ENCODE measurements at regions not wholly inside any gene's neighbourhood (a gene's known extent, or its start where the extent isn't known, plus 50 kb on each side); places are given as distances from the start of the nearest gene placed in this dataset.
A peak's percentile ranks its signal among the peaks of the same experiment; 100 is the strongest.

GRCh38 chr12:124458992-124459851, 108.2 kb downstream of the NCOR2 start:
- no peak for DNase-seq (ENCODE audit: low read depth in 2 of 2)

GRCh38 chr12:124458220-124458991, 109.0 kb downstream of the NCOR2 start:
- no peak for DNase-seq (ENCODE audit: low read depth in 2 of 2)

DNA sequence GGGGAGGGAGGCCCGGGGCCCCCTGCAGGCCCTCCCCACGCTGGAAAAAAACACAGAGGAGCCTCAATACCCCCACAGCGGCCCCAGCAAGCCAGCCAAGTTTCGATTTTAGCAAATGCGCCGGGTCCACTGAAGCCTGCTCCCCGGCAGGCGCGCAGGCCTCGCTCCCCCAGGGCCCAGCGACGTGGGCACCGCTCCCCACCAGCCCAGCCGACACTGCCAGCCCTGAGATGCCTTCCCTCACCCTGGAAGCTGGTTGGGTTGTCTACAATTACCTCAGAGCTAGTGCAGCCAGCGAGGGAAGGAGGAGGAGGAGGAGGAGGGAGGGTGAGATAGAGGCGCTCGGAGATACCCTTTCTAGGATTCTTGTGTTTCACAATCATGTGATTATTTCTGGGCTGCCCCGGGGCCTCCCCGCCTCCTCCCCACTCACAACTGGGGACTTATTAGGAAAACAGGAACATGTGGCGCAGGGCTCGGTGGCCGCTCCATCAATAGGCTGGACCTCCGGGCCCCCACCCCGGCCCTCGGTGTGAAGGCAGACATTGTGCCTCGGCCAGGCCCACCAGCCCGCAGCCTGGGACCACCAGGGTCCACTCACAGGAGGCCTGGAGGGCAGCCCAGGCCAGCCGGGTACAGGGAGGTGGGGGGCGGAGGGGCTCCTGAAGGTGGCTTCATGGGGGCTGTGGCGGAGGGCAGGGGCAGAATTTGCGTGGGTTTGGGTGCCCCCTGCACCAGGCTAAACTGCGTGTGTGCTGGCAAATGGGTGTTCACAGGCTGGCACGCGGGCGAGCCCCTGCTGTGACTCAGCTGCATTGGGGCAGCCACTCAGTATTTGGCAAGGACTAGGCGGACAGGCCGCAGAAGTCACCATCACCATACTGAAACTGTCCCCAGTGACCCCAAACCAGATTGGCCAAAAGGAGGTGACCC, 109.9 kb downstream of the NCOR2 start:
- DNase-seq (ENCODE audit: low read depth in 2 of 2): peak; percentile 38 to 58

GRCh38 chr12:124456652-124457152, 110.7 kb downstream of the NCOR2 start:
- DNase-seq (ENCODE audit: low read depth in 2 of 2): peak; percentile 40 to 41

DNA sequence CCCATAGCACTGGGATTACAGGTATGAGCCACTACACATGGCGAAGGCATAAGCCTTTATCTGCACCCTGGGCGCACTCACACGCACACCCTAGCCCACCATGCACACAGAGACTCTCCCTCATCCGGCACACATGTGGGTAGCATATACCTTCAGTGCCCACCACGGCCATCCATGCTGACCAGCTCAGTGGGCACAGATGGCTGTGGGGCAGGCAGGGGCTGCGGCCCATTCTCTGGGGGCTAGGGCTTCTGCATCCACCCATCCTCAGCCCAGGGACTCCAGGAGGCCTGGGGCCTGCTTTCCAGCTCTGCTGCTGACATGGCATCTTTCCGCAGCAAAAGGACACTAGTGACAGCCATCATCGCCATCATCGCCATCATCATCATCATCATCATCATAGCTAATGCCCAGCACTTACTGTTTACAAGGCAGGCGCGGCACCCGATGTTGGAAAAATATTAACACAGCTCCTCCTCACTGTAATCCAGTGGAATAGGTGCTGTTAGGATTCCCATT, 111.2 kb downstream of the NCOR2 start:
- DNase-seq (ENCODE audit: low read depth in 2 of 2): no peak

GRCh38 chr12:124455336-124455735, 112.1 kb downstream of the NCOR2 start:
- no peak for DNase-seq (ENCODE audit: low read depth in 2 of 2)

- peak in 1 of 2 donors; percentile 29 for DNase-seq (ENCODE audit: low read depth in 2 of 2)
Observed at GRCh38 chr12:124454735-124455134, 112.7 kb downstream of the NCOR2 start.

DNA sequence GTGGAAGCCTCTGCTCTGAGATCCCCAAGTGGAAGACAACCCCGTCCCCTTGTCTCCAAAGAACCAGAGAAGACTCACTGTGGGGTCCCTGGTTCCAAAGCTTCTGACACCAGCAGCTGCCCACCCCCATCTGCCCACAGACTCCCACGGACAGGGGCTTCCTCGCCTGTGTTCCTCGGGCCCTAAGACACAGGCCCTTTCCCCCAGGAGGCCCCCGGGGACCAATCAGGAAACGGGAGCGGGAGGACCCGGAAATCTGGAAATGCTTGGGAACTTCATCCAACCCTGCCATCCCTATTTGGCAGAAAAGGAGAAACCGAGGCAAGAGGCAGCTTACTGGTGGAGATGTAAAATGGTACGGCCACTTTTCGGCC, 113.1 kb downstream of the NCOR2 start:
- no peak for DNase-seq (ENCODE audit: low read depth in 2 of 2)

- DNase-seq (ENCODE audit: low read depth in 2 of 2): peak; percentile 83 to 91
Observed at GRCh38 chr12:124453419-124454351, 113.7 kb downstream of the NCOR2 start.

- DNase-seq (ENCODE audit: low read depth in 2 of 2): no peak
Observed at GRCh38 chr12:124452576-124453331, 114.7 kb downstream of the NCOR2 start.

DNA sequence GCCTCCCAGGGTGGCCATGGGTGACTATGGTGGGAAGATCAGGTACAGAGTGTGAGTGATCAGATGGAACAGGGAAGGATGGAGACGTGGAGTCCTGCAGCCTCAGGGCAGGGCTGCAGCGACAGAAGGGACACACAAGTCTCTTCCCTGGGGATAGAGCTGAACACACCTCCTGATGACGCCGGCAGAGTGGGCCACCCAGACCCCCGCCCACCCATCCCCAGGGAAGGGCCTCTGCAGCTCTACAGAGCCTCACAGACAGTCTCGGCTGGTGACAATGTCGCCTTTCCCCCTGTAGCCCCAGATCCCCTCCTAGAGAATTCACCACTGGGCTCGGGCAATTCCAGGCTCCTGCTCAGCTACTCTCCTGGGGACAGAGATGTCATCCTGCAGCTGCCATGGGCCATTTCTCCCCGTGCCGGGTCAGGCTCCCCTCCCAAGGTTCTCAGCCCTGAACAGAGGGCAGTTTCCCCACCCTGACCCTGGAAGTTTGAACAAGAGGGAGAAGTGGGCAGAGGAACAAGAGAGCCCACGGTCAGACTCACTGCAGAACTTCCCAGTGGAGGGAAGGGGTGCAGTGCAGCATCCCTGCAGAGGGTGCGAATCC, 115.7 kb downstream of the NCOR2 start:
- DNase-seq (ENCODE audit: low read depth in 2 of 2): no peak

DNA sequence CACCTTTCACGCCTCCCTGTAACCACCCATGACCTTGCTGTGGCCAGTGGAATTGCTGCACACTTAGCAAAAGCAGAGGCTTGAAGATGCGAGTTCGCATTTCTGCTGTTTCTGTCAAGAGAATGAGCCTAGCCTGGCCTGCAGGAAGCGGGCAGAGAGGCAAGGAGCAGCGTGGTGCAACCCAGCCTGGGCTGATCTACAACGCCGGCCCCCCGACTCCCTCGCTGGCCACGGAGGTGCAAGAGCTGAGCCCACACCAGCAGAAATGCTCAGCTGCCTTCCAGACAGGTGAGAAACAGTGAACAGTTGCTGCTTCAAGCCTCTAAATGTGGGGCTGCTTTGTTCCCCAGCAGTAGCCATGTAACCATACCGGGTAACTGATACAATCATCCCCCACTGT, 116.4 kb downstream of the NCOR2 start:
- no peak for DNase-seq (ENCODE audit: low read depth in 2 of 2)

- no peak for DNase-seq (ENCODE audit: low read depth in 2 of 2)
Observed at GRCh38 chr12:124450376-124450750, 117.0 kb downstream of the NCOR2 start.

DNA sequence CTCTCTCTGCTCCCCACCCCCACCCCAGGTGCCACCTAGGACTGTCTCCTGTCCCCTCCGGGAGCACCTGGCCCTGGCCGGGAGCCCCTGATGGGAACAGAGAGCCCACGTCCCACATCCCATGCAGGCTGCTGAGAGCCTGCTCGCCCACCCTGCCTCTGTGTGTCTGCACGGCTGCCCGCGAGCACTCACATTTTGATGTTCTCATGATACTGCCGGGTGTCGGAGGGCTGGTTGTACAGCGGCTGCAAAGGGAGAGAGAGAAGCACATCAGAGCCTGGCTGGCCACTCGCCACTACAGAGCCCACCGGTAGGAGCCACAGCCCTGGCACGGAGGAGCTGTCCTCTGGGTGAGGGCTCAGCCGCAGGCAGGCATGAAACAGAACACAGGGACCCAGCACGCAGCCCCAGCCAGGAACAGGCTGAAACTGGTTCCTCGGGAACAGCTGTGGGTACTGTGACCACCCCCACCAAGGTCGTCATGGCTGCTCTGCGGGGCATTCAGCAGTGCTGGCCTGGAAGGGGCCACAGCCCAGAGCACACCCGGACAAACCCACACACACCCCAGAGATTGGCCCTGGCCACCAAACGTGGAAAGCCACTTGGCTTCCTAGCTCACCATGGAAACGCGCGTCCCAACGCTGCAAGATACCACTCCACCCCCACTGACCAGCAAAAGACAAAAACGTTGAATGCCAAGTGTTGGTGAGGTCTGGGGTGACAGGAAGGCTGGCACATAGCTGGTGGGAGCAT, 117.6 kb downstream of the NCOR2 start:
- no peak for DNase-seq (ENCODE audit: low read depth in 2 of 2)

- DNase-seq (ENCODE audit: low read depth in 2 of 2): no peak
Observed at GRCh38 chr12:124448955-124449622, 118.3 kb downstream of the NCOR2 start.

DNA sequence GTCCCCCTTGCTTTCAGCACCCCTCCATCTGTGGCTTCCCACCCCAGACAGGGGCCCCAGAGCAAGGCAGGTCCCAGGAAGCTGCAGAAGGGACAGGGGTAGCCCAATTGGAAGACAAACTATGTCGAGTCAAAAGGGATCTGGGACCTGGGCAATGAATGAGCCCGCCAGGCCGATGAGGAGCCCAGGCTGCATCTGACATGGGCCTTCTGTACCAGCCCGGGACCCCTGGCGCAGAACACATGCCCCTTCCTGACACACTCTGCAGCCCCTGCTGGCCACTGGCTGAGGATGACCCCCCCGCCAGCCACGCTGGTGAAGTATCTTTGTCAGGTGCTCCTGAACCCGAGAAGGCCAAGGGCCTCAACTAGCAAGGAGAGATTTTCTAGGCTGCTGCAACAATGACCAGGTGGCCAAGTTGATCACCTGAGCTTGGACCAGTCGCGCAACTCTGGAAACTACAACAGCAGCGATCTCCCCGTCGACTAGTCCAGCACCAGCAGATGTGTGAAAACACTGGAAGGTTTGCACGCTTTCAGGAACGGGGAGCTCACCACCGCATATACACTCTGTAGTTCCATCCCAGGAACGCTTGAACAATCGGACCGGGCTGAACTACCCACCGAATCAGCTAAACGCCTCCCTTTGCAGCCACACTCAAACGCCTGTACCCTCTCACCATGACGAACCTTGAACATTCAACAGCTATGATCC, 119.0 kb downstream of the NCOR2 start:
- DNase-seq (ENCODE audit: low read depth in 2 of 2): no peak

DNA sequence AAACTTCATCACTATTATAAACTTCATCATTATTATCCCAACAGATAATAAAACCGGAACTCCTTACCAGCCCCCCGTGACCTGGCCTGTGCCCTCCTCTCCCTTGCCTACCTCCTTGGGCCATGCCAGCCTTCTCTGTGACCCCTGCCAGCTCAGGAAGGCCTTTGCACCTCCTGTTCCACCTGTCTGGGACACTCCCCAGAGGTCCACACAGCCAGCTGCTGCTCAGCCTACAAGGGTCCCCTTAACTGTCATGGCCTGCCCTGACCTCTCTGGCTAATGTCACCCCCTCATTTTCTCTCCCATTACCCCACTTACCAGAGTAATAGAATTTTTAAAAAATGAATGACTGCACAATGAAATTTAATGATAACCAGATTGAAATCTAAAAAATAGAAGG, 121.0 kb downstream of the NCOR2 start:
- DNase-seq (ENCODE audit: low read depth in 2 of 2): no peak
